Uterus (tissue), 2 donors: ENCODE measurements at regions not wholly inside any gene's neighbourhood (a gene's known extent, or its start where the extent isn't known, plus 50 kb on each side); places are given as distances from the start of the nearest gene placed in this dataset.

Source experiments
- POLR2A ChIP-seq, 2 donors: fragments of 450-650 bp; IDR thresholded peaks; one replicate each; pipeline ENCODE4 v1.6.1; 2016; ENCODE audit warnings: antibody characterized with exemption in 2 of 2, mild to moderate bottlenecking in 1 of 2, moderate library complexity in 1 of 2
- TF ChIP-seq, protein P1 (sequence below), 4 experiments: fragments of 200-600 bp in 2 of 4; fragments of 450-650 bp in 2 of 4; sonication (generic) in 2 of 4; IDR thresholded peaks; one replicate each; pipeline ENCODE4 v1.5.1; 2016 to 2019; ENCODE audit warnings: antibody characterized with exemption in 4 of 4, mild to moderate bottlenecking in 2 of 4, moderate library complexity in 1 of 4

DNA sequence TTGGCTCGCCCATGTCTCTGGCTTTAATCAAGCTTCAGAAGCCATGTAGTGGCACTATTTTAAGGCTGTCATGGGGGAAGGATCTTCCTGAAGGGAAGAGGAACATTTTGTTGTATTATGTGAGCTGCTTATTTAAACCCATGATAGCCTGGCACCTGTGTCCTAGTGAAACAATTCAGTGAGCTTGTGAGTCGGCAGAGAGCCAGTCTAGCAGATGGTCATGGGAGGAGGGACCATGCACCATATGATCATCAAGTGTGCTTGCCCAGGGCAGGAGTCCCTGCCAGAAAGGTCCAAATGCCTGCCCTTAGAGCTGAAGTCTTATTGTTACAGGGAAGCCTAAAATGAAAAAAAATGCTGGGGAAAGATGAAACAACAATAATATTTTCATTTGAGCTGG, 132.9 kb downstream of the PRDM13 start:
- TF ChIP-seq, protein P1, sequence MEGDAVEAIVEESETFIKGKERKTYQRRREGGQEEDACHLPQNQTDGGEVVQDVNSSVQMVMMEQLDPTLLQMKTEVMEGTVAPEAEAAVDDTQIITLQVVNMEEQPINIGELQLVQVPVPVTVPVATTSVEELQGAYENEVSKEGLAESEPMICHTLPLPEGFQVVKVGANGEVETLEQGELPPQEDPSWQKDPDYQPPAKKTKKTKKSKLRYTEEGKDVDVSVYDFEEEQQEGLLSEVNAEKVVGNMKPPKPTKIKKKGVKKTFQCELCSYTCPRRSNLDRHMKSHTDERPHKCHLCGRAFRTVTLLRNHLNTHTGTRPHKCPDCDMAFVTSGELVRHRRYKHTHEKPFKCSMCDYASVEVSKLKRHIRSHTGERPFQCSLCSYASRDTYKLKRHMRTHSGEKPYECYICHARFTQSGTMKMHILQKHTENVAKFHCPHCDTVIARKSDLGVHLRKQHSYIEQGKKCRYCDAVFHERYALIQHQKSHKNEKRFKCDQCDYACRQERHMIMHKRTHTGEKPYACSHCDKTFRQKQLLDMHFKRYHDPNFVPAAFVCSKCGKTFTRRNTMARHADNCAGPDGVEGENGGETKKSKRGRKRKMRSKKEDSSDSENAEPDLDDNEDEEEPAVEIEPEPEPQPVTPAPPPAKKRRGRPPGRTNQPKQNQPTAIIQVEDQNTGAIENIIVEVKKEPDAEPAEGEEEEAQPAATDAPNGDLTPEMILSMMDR (IDR thresholded peaks at IDR 0.05), result no peak
- no peak for TF ChIP-seq POLR2A (IDR thresholded peaks at IDR 0.05)
